ENCODE measurements at regions not wholly inside any gene's neighbourhood (a gene's known extent, or its start where the extent isn't known, plus 50 kb on each side); places are given as distances from the start of the nearest gene placed in this dataset.

GRCh38 chr14:83991666-83992065 is 1538.3 kb upstream of the FLRT2 start:
- DNase-seq = no peak

- no peak for DNase-seq
These were observed 1537.1 kb upstream of the FLRT2 start for GRCh38 chr14:83992857-83993256.

DNA sequence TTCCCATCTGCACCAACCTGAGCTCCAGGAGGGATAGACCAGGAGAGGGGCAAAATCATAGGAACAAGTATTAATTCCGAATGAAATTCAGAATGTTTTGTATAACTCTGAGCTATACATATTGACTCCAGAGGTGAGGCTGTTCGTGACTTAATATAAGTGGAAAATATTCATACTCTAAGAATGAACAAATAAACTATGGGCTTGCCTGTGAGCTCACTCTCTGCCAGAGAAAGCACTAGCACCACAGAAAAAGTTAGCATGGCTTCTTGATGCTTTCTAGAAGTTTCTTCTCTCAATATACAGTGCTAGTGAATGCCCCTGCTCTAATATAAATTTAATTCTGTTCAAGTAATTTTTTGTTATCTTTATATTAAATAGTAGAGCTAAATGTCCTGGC is 1536.4 kb upstream of the FLRT2 start:
- no peak for DNase-seq

GRCh38 chr14:83994020-83994419 is 1535.9 kb upstream of the FLRT2 start:
- DNase-seq = no peak

DNA sequence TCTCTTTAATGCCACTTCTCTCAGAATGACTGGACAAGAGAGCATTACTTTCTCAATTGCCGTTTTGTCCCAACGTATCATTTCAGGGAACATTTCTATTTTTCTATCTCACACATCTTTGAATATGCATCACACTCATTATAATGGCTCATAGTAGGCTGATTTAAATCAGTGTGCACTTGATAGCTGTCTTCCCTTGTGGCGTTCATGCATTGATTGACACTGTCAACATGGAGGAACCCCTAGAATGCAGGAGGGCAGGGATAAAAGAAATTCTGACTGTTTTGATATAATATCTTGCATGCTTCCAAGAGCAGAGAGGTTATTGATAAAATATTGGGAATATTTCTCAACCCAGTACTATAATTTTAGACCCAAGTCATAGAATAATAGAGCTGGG is 1528.9 kb upstream of the FLRT2 start:
- no peak for DNase-seq

DNA sequence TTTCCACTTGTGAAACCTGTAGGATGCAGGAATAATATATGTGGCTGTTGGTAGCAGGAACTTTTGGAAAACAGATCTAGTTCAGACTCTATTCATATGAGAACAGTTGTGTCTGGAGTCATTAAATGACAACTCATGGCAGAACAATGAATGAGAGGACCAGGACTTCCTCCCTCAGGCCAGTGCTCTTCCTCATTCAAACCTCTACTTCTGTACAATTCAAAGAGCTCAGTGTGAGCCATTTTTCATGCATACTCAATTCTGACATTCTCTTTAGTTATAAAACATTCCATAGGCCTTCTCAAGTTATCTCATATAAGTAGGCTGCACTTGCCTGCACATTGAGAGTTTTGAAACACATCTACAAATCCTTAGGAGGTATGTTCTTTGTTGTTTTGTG is 1526.6 kb upstream of the FLRT2 start:
- no peak for DNase-seq

GRCh38 chr14:84006643-84007155 is 1523.2 kb upstream of the FLRT2 start:
- DNase-seq = peak; percentile 70

DNA sequence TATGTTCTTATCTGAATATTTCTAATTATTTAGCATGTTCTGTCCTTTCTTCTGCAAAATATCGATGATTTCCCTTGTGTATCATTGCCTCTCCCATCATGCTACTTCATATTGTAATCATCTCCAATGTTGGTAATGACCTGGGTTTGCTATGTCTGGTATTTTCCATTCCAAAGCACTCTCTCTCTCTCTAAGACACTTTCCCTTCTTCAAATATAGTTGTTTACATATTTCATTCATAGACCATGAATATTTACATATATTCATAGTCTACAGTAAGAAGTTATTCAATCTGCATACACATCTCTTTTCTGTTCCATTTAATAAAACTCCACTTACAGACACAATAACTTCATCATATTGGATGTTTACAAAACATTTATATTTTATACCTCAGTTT is 1516.5 kb upstream of the FLRT2 start:
- DNase-seq = no peak

DNA sequence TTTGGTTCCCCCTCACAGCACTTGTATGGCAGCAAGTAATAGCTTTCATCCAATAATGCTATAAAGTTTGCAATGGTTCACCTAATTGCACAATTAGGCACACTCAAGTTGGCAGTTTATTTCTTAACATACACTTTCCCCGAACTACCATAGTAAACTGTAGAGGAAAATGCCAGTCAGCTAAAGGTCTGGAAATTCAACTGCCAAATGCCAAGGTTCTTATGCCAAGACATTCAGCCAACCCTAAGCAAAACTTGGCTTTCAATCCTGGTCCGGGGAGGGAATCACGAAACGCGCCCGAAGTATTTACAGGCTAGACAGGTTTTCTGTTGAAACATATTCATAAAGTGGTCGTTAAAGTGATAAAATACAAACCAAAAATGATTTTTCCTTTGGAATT is 1512.4 kb upstream of the FLRT2 start:
- no peak for DNase-seq

DNA sequence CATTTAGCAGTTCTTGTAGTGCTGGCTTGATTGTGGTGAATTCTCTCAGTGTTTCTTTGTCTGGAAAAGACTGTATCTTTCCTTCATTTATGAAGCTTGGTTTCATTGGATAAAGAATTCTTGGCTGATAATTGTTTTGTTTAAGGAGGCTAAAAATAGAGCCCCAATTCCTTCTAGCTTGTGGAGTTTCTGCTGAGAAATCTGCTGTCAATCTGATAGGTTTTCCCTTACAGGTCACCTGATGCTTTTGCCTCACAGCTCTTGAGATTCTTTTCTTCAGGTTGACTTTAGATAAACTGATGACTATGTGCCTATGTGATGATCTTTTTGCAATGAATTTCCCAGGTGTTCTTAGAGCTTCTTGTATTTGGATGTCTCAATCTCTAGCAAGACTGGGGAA is 1508.5 kb upstream of the FLRT2 start:
- no peak for DNase-seq

- no peak for DNase-seq
These were observed 1505.6 kb upstream of the FLRT2 start for GRCh38 chr14:84024231-84024820.

- DNase-seq = no peak
These were observed 1504.6 kb upstream of the FLRT2 start for GRCh38 chr14:84025106-84026012.

GRCh38 chr14:84027351-84027750 is 1502.6 kb upstream of the FLRT2 start:
- DNase-seq = no peak

- no peak for DNase-seq
These were observed 1501.8 kb upstream of the FLRT2 start for GRCh38 chr14:84028080-84028604.

- no peak for DNase-seq
These were observed 1500.7 kb upstream of the FLRT2 start for GRCh38 chr14:84029246-84029645.

DNA sequence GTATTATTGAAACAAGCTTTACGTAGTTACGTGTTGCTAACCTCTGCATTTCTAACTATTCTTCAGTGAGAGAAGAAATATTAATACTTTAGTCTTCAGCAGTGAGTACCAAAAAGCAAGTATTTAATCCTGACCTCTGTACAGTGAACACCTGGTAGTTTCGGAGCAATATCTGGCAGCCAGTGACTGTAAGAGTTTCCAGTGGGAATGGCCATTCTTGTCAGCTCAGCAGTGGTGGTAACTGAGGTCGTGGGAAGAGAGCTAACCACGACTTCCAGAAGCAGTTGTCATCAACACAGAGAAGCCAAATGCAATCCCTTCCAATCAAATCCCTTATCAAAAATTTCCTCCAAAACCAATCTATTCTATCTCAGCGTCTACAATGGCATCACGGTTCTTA is 1500.2 kb upstream of the FLRT2 start:
- no peak for DNase-seq

- no peak for DNase-seq
These were observed 1493.1 kb upstream of the FLRT2 start for GRCh38 chr14:84036840-84037239.

DNA sequence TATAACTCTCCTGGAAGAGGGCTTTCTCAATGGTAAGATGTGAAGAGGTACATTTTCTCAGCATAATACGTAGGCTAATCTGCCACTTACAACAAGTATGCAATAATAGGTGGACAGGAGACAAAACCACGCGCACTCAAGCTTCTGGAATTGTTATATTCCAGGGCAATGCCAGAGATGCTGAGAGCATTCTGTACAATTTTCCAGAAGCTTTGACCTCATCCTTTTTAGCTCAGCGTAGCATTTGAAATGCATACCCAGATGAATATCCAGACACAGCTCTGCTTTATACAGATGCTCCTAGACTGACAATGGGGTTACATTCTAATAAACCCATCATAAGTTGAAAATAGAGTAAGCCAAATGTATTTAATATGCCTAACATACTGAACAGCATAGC is 1492.4 kb upstream of the FLRT2 start:
- DNase-seq = no peak

DNA sequence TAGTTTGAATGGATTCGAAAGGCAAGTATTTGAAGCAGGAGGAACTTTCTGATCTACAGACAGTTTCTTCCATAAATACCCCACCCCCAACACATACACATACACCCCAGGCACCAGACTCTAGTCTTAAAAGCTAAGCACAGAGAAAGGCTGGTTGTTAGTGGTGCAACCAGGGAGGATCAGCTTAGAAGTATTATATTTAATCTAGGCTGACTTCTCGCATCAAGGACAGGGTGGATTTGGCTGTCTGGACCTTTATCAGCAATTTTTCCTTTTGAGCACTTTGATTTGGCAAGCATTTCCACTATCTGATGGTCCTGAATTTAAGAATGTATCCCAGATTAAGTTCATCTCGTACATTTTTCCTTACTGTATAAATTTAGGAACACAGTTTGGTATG is 1489.8 kb upstream of the FLRT2 start:
- no peak for DNase-seq

- DNase-seq = no peak
These were observed 1488.5 kb upstream of the FLRT2 start for GRCh38 chr14:84041421-84041820.

- DNase-seq = no peak
These were observed 1487.0 kb upstream of the FLRT2 start for GRCh38 chr14:84042992-84043391.

- no peak for DNase-seq
These were observed 1465.4 kb upstream of the FLRT2 start for GRCh38 chr14:84064316-84065125.

DNA sequence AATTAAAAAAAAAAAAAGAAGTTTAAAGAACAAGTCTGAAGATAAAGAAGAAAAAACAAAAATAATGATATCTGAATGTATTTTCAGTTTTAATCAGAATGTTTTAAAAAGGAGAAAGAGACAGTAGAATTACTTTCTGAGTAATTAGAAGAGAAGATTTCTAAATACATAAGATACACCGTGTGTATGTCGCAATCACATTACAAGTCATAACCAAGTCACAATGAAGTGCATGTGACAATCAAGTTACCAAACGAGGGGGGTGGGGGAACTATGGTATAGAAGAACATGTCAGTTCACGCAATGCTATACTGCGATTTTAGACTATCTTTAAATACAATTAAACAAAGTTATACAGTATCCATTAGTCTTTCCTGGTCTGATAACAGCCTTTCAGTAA is 1464.1 kb upstream of the FLRT2 start:
- DNase-seq = no peak
